Activated B cell treated with CpG ODN at 0.5 μM for 24 hours (primary cell): ENCODE measurements at regions not wholly inside any gene's neighbourhood (a gene's known extent, or its start where the extent isn't known, plus 50 kb on each side); places are given as distances from the start of the nearest gene placed in this dataset.

ENCODE experiments used
- ATAC-seq: fragments of 200-7000 bp; cut with Tn5 transposase; one replicate; pipeline ENCODE4 v1.10.0; 2021; ENCODE audit warnings: low read depth, mild to moderate bottlenecking, moderate library complexity
- CTCF ChIA-PET: fragments of 350-600 bp; sonication (Branson Sonifier 250); formaldehyde crosslinking; loops from one replicate; lab custom pipeline; 2021; ENCODE audit warnings: antibody characterized with exemption; lab: Charles Lee
- POLR2A ChIA-PET: fragments of 350-600 bp; sonication (Branson Sonifier 250); formaldehyde crosslinking; loops from one replicate; lab custom pipeline; 2021; ENCODE audit warnings: antibody characterized with exemption; lab: Charles Lee
- DNase-seq: peaks from one replicate; pipeline ENCODE4 v3.0.0; 2022
- H3K27ac Mint-ChIP-seq: one replicate; pipeline ENCODE4 v1.8.0; 2020; ENCODE audit warnings: mixed read lengths
- H3K27me3 Mint-ChIP-seq: one replicate; pipeline ENCODE4 v1.8.0; 2021; ENCODE audit warnings: mixed read lengths
- H3K36me3 Mint-ChIP-seq: one replicate; pipeline ENCODE4 v1.8.0; 2021; ENCODE audit warnings: low read depth, mixed read lengths
- H3K4me1 Mint-ChIP-seq: one replicate; pipeline ENCODE4 v1.8.0; 2021; ENCODE audit warnings: mixed read lengths
- H3K4me3 Mint-ChIP-seq: one replicate; pipeline ENCODE4 v1.8.0; 2020; ENCODE audit warnings: mild to moderate bottlenecking, mixed read lengths
- H3K9me3 Mint-ChIP-seq: one replicate; pipeline ENCODE4 v1.8.0; 2020; ENCODE audit warnings: mixed read lengths
- CTCF ChIP-seq: fragments of 200-600 bp; IDR thresholded peaks from one replicate; pipeline ENCODE4 v1.8.0; 2022; ENCODE audit warnings: antibody characterized with exemption, mild to moderate bottlenecking
- intact Hi-C: fragments of 100-400 bp; cut with micrococcal nuclease; formaldehyde crosslinking; loops from one replicate; pipeline ENCODE4 v1.15.1; 2024

- Mint-ChIP-seq H3K4me1 (no peaks in the 10 kb centered on the region), H3K4me3 (no peak overlapping the region), H3K27ac (no peak overlapping the region), H3K9me3 (peaks cover 1% of the 10 kb centered on the region), H3K36me3 (peaks cover under 1% of the 10 kb centered on the region), H3K27me3 (peaks cover 2% of the 10 kb centered on the region)
- intact Hi-C loops: loop anchor here (1.0 kb wide), 3 partner anchors 53 to 144 kb away; partner anchors contain the start of gene MPP7
- POLR2A ChIA-PET: interaction anchor here (0.9 kb wide), 1 partner anchor 52 kb away, joined by 3 read pairs; no protein-coding TSS in a partner anchor
- CTCF ChIA-PET: interaction anchor here (0.9 to 10.5 kb wide), 10 partner anchors 9 to 142 kb away, joined by 3 to 159 read pairs (median 5); partner anchors contain the start of gene MPP7
- no peak for DNase-seq
- no peak for TF ChIP-seq CTCF
- ATAC-seq: no peak
Measured at GRCh38 chr10:28250782-28251181, 52.1 kb downstream of the MPP7 start.

DNA sequence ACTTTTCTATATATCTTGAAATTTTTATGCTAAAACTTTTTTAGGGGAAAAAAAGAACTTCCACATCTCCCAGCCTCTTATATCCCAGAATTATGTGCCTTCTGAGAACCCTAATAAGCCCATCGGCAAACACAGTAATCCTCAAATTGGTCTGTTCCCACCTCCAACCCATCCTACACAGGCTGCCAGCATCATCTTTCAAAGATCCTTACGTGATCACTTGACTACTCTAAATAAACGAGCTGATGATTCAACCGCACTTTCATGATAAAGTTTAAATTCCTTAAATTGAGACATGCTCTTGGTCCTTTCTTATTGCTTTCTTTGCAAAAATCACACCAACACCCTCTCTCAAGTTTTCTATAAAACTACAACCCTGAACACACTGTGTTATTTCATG, 52.5 kb downstream of the MPP7 start:
- no peak for ATAC-seq
- Mint-ChIP-seq H3K4me1 (no peaks in the 10 kb centered on the region), H3K27ac (no peak overlapping the region), H3K4me3 (no peak overlapping the region), H3K27me3 (peaks cover 5% of the 10 kb centered on the region), H3K36me3 (peaks cover 2% of the 10 kb centered on the region), H3K9me3 (peaks cover 4% of the 10 kb centered on the region)
- intact Hi-C loops: loop anchor here (1.0 kb wide), 3 partner anchors 53 to 144 kb away; partner anchors contain the start of gene MPP7
- ChIA-PET CTCF (interaction anchor here (0.9 to 10.5 kb wide), 9 partner anchors 9 to 142 kb away, joined by 3 to 159 read pairs (median 5); partner anchors contain the start of gene MPP7), POLR2A (interaction anchor here (0.9 kb wide), 1 partner anchor 53 kb away, joined by 3 read pairs; no protein-coding TSS in a partner anchor)
- no peak for DNase-seq
- no peak for TF ChIP-seq CTCF

GRCh38 chr10:28249512-28249911, 53.4 kb downstream of the MPP7 start:
- intact Hi-C loops: no loop called here
- no peak for DNase-seq
- no peak overlapping the region for H3K4me3 Mint-ChIP-seq
- peaks cover 4% of the 10 kb centered on the region for H3K9me3 Mint-ChIP-seq
- no peak for ATAC-seq
- H3K27me3 Mint-ChIP-seq: peaks cover 10% of the 10 kb centered on the region
- ChIA-PET CTCF (interaction anchor here (0.6 to 10.5 kb wide), 4 partner anchors 17 to 144 kb away, joined by 3 to 159 read pairs (median 8); no protein-coding TSS in a partner anchor), POLR2A (no interaction called here)
- no peak for TF ChIP-seq CTCF
- H3K4me1 Mint-ChIP-seq: no peaks in the 10 kb centered on the region
- no peak overlapping the region for H3K27ac Mint-ChIP-seq
- H3K36me3 Mint-ChIP-seq: peaks cover 2% of the 10 kb centered on the region

DNA sequence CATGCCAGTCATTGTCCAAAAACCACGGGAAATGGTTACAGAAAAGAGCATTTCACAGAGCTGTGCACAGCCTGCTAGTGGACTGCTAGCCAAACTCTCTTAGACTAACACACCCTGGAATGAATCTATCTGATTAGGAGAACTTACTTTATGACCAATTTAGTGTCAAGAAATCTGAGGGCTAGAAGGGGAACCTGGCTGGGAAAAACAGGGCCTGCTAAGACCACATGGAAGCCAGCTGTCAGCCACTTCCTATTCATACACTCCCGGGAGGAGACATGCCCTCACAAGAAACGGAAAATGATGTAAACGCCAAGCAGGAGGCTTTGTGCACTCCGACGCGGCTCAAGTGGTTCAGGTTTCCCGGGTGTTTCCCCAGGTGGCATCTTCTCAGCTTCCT, 54.8 kb downstream of the MPP7 start:
- Mint-ChIP-seq H3K4me3 (no peak overlapping the region), H3K27ac (no peak overlapping the region), H3K4me1 (no peaks in the 10 kb centered on the region), H3K9me3 (peaks cover 4% of the 10 kb centered on the region), H3K27me3 (peaks cover 13% of the 10 kb centered on the region), H3K36me3 (peaks cover 2% of the 10 kb centered on the region)
- DNase-seq (no peak), ATAC-seq (no peak)
- ChIA-PET POLR2A (no interaction called here), CTCF (interaction anchor here (1.3 to 10.5 kb wide), 3 partner anchors 18 to 146 kb away, joined by 3 to 159 read pairs (median 13); no protein-coding TSS in a partner anchor)
- intact Hi-C loops: no loop called here
- TF ChIP-seq CTCF: no peak

GRCh38 chr10:28246023-28246422, 56.8 kb downstream of the MPP7 start:
- no peak for DNase-seq
- H3K27ac Mint-ChIP-seq: no peak overlapping the region
- H3K4me1 Mint-ChIP-seq: no peaks in the 10 kb centered on the region
- ChIA-PET POLR2A (no interaction called here), CTCF (interaction anchor here (1.1 to 10.5 kb wide), 2 partner anchors 106 to 136 kb away, joined by 4 to 159 read pairs; no protein-coding TSS in a partner anchor)
- no peak for TF ChIP-seq CTCF
- H3K9me3 Mint-ChIP-seq: peaks cover 4% of the 10 kb centered on the region
- no peak for ATAC-seq
- intact Hi-C loops: no loop called here
- no peak overlapping the region for H3K4me3 Mint-ChIP-seq
- H3K27me3 Mint-ChIP-seq: peaks cover 13% of the 10 kb centered on the region
- peaks cover 2% of the 10 kb centered on the region for H3K36me3 Mint-ChIP-seq
